GM06990 (cell line): ENCODE measurements at regions not wholly inside any gene's neighbourhood (a gene's known extent, or its start where the extent isn't known, plus 50 kb on each side); places are given as distances from the start of the nearest gene placed in this dataset.
"Not testable (repeated sequence)": the region's sequence is repeated elsewhere in the genome, so short reads cannot be mapped to it uniquely, and the experiment has no call there.

ENCODE experiments used
- DNase-seq: peaks from one replicate; pipeline ENCODE4 v3.0.0-alpha.2; 2011; ENCODE audit not compliant: insufficient read length; ENCODE audit errors: extremely low read depth
- H3K27me3 ChIP-seq: replicated peaks from 2 replicates; pipeline ENCODE4 v1.6.0; 2011; ENCODE audit warnings: low read length; ENCODE audit not compliant: control insufficient read depth, insufficient read depth
- H3K36me3 ChIP-seq: 2 replicates; pipeline ENCODE4 v1.5.1; 2011; ENCODE audit warnings: low read length; ENCODE audit not compliant: control insufficient read depth, insufficient read depth
- H3K4me3 ChIP-seq: replicated peaks from 2 replicates; pipeline ENCODE4 v1.5.1; 2011; ENCODE audit warnings: low read depth, mild to moderate bottlenecking, control low read depth, low read length
- CTCF ChIP-seq: IDR thresholded peaks from 2 replicates; pipeline ENCODE4 v1.5.1; 2011; ENCODE audit warnings: low read length, control low read depth, mild to moderate bottlenecking, inconsistent platforms; ENCODE audit not compliant: insufficient read depth, poor library complexity, severe bottlenecking

GRCh38 chr9:2525147-2525546 is 96.4 kb upstream of the VLDLR start:
- no peak for DNase-seq
- no peaks in the 10 kb centered on the region for H3K27me3 ChIP-seq
- no peak overlapping the region for H3K4me3 ChIP-seq
- no peak for TF ChIP-seq CTCF
- no peaks in the 10 kb centered on the region for H3K36me3 ChIP-seq

- no peak overlapping the region for H3K4me3 ChIP-seq
- TF ChIP-seq CTCF, result no peak
- no peak for DNase-seq
These were observed 95.3 kb upstream of the VLDLR start for GRCh38 chr9:2526071-2526828.

GRCh38 chr9:2531481-2531880 is 90.1 kb upstream of the VLDLR start:
- H3K36me3 ChIP-seq, result no peaks in the 10 kb centered on the region
- no peak for TF ChIP-seq CTCF
- DNase-seq, result no peak
- no peaks in the 10 kb centered on the region for H3K27me3 ChIP-seq
- no peak overlapping the region for H3K4me3 ChIP-seq

More at GRCh38 chr9:2526071-2526828, 95.3 kb upstream of the VLDLR start:
- H3K27me3 ChIP-seq, result no peaks in the 10 kb centered on the region
- H3K36me3 ChIP-seq, result no peaks in the 10 kb centered on the region

DNA sequence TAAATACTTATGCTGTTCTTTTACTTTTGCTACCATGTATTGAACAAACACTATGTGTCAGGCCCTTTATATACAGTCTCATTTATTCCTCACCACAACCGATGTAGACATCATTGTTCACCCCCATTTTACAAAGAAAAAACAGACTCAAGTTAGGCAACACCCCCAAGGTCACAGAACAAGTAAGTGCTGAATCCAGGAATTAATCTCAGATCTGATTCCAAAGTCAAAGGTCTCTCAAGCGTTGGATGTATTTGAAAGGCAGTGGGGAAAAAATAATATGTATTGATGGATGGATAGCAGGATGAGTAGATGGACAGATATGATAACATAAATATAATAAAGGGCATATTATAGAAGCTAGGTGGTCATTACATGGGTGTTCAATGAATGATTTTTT is 85.1 kb upstream of the VLDLR start:
- DNase-seq, result no peak
- Histone ChIP-seq H3K27me3 (no peaks in the 10 kb centered on the region), H3K36me3 (no peaks in the 10 kb centered on the region), H3K4me3 (no peak overlapping the region)
- no peak for TF ChIP-seq CTCF

DNA sequence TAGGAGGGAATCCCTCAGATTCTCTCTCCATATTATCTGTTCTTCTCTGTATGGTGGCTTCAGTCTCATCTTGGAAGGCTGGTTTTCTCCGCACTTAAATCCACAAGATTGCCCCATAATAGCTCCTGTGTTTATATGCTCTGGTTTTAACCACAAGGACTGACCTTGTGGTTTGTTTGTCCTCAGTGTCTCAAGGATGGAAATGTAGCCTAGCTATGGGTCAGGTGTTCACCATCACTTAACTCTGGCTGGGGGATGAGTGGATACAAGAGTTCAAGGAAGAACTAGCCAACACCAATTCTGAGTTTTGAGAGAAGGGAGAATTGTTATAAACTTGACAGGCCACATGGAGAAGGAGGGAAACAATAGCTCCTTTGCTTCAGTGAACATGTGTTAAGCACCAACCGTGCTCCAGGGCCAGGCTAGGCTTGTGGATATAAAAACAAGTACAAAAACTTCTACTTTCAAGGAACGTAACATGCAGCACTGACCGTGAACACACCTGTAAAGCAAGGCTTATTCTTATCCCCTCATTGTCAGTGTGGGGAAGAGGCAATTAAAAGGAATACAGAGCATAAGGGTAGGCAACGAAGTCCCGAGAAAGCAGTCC is 75.6 kb upstream of the VLDLR start:
- no peak for DNase-seq
- Histone ChIP-seq H3K27me3 (no peaks in the 10 kb centered on the region), H3K36me3 (no peaks in the 10 kb centered on the region), H3K4me3 (no peak overlapping the region)
- TF ChIP-seq CTCF, result no peak

DNA sequence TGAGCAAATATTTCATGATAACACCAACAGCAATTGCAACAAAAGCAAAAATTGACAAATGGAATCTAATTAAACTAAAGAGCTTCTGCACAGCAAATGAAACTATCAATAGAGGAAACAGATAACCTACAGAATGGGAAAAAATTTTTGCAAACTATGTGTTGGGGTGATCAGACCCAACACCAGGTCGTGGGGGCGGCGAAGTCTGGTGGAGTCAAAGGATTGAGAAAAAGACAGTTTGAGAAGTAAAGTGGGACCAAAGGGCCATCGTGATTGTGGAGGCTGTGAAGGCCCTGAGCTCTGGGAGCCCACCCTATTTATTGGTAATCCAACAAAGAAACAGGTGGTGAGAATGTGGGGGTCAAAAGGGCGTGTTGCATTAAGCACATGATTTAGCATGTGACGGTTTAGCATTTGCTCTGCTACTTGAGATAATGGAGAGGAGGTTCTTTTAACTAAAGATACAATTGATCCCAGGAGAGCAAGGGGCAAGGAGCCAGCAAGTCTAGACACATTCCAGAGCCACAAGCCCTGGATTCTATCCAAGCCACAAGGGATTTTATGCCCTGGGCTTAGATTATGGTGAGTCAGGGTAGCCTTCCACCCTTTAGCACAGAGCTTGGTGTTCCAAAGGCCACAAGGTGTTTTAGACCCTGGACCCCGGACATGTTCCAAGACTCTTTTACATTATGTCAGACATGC is 65.5 kb upstream of the VLDLR start:
- not testable (repeated sequence) for H3K4me3 ChIP-seq, DNase-seq, H3K36me3 ChIP-seq, H3K27me3 ChIP-seq
